ENCODE measurements at regions not wholly inside any gene's neighbourhood (a gene's known extent, or its start where the extent isn't known, plus 50 kb on each side); places are given as distances from the start of the nearest gene placed in this dataset.
"Not testable (repeated sequence)": the region's sequence is repeated elsewhere in the genome, so short reads cannot be mapped to it uniquely, and the experiment has no call there.

DNA sequence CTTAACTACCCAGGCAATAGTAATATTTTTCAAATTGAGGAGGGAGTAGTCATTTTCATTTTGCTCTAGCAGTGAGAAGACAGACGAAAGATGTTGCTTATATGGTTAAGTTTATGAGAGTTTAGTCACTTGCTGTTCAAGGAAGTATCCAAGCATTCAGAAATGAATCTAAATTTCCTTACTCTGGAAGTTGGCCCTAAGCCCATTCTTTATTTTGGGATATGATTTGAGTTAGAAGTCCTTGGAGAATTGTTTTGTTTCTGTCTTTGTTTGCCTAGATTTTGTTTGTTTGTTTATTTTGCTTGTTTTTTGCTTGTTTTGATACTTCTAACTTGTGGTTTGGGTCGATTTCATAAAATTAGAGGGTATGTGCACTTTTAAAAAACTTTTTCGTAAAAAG is 146.4 kb upstream of the FGF10 start:
- ATAC-seq (no peak), DNase-seq (no peak)
- no peak for TF ChIP-seq POLR2A (IDR thresholded peaks at IDR 0.05)
- TF ChIP-seq, protein P1, sequence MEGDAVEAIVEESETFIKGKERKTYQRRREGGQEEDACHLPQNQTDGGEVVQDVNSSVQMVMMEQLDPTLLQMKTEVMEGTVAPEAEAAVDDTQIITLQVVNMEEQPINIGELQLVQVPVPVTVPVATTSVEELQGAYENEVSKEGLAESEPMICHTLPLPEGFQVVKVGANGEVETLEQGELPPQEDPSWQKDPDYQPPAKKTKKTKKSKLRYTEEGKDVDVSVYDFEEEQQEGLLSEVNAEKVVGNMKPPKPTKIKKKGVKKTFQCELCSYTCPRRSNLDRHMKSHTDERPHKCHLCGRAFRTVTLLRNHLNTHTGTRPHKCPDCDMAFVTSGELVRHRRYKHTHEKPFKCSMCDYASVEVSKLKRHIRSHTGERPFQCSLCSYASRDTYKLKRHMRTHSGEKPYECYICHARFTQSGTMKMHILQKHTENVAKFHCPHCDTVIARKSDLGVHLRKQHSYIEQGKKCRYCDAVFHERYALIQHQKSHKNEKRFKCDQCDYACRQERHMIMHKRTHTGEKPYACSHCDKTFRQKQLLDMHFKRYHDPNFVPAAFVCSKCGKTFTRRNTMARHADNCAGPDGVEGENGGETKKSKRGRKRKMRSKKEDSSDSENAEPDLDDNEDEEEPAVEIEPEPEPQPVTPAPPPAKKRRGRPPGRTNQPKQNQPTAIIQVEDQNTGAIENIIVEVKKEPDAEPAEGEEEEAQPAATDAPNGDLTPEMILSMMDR (IDR thresholded peaks at IDR 0.05), result no peak
- H3K4me1 ChIP-seq, result peaks cover 0 to 4% (median 0%) of the 10 kb centered on the region in 12 donors
- no peak overlapping the region for H3K27ac ChIP-seq
- no peaks in the 10 kb centered on the region for H3K27me3 ChIP-seq
- WGBS, 4 donors, result 57 to 67% (median 59%) methylated on average over 3 of the region's 3 CpGs
- intact Hi-C loops (cut with DNase I), result loop anchor here (2.0 to 5.0 kb wide), 2 partner anchors 237 to 239 kb away; no protein-coding TSS in a partner anchor
- no peak overlapping the region for H3K4me3 ChIP-seq
- no peaks in the 10 kb centered on the region for H3K36me3 ChIP-seq
- H3K9me3 ChIP-seq, result peaks cover 0 to 4% (median 0%) of the 10 kb centered on the region in 12 donors

- ATAC-seq (no peak), DNase-seq (no peak)
- WGBS, 4 donors, result 80 to 81% (median 81%) methylated on average over 1 of the region's 1 CpG
- Histone ChIP-seq H3K36me3 (no peaks in the 10 kb centered on the region), H3K4me1 (no peaks in the 10 kb centered on the region), H3K27me3 (no peaks in the 10 kb centered on the region), H3K9me3 (peaks cover 0 to 4% (median 0%) of the 10 kb centered on the region in 12 donors), H3K4me3 (no peak overlapping the region), H3K27ac (no peak overlapping the region)
- TF ChIP-seq, protein P1 (IDR thresholded peaks at IDR 0.05), result no peak
- no peak for TF ChIP-seq POLR2A (IDR thresholded peaks at IDR 0.05)
- intact Hi-C loops (cut with DNase I), result no loop called here
Observed at GRCh38 chr5:44532981-44533380, 143.8 kb upstream of the FGF10 start.

GRCh38 chr5:44531756-44532155 is 142.5 kb upstream of the FGF10 start:
- H3K4me3 ChIP-seq; H3K27ac ChIP-seq; DNase-seq; H3K4me1 ChIP-seq; intact Hi-C loops (cut with DNase I); H3K27me3 ChIP-seq; H3K36me3 ChIP-seq; H3K9me3 ChIP-seq; ATAC-seq: not testable (repeated sequence)
- WGBS, 4 donors, result 83 to 89% (median 89%) methylated on average over 2 of the region's 2 CpGs

- H3K4me1 ChIP-seq; ATAC-seq; DNase-seq; H3K27me3 ChIP-seq; H3K9me3 ChIP-seq; intact Hi-C loops (cut with DNase I); H3K36me3 ChIP-seq; H3K4me3 ChIP-seq; H3K27ac ChIP-seq: not testable (repeated sequence)
- WGBS, 4 donors, result 82 to 92% (median 91%) methylated on average over 6 of the region's 6 CpGs
Observed at GRCh38 chr5:44530783-44531182, 141.6 kb upstream of the FGF10 start.

DNA sequence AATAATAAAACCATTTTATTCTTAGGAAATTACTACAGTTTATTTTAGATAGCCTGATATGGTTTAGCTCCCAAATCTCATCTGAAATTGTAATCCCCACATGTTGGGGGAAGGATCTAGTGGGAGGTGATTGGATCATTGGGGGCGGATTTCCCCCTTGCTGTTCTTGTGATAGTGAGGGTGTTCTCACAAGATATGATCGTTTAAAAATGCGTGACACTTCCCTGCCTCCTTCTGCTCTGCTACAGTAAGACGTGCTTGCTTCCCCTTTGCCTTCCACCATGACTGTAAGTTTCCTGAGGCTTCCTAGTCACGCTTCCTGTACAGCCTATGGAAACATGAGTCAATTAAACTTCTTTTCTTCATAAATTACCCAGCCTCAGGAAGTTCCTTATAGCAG is 122.4 kb upstream of the FGF10 start:
- no peak for TF ChIP-seq POLR2A (IDR thresholded peaks at IDR 0.05)
- TF ChIP-seq, protein P1 (IDR thresholded peaks at IDR 0.05), result no peak
- Histone ChIP-seq H3K36me3 (no peaks in the 10 kb centered on the region), H3K27me3 (no peaks in the 10 kb centered on the region), H3K27ac (no peak overlapping the region), H3K4me1 (no peaks in the 10 kb centered on the region), H3K4me3 (no peak overlapping the region), H3K9me3 (no peaks in the 10 kb centered on the region)
- 46 to 53% (median 49%) methylated on average over 5 of the region's 5 CpGs for WGBS, 4 donors
- no peak for DNase-seq
- no peak for ATAC-seq
- intact Hi-C loops (cut with DNase I), result no loop called here
